GM12878 (cell line): ENCODE measurements at regions not wholly inside any gene's neighbourhood (a gene's known extent, or its start where the extent isn't known, plus 50 kb on each side); places are given as distances from the start of the nearest gene placed in this dataset.
A peak's percentile ranks its signal among the peaks of the same experiment; 100 is the strongest.

Source experiments
- ATAC-seq: fragments of 200-7000 bp; cut with Tn5 transposase; 3 replicates; pipeline ENCODE4 v1.9.1; 2020; ENCODE audit warnings: mild to moderate bottlenecking, moderate library complexity
- BruUV-seq: library from RNA; stranded (reverse); fragments of 400-500 nt; replicated peaks from 2 replicates; lab custom pipeline; 2021; lab: Mats Ljungman, UMichigan
- CTCF ChIA-PET: fragments of 300-600 bp; sonication (Branson Sonifier 250); formaldehyde crosslinking; extraction: SDS; loops from one replicate; lab custom pipeline; 2021; ENCODE audit warnings: inconsistent platforms; lab: Yijun Ruan, JAX
- POLR2A ChIA-PET: fragments of 350-600 bp; formaldehyde crosslinking; extraction: SDS; loops from one replicate; lab custom pipeline; 2021; ENCODE audit warnings: inconsistent platforms; lab: Charles Lee
- RAD21 ChIA-PET: fragments of 300-600 bp; sonication (Branson Sonifier 250); formaldehyde crosslinking; loops from one replicate; lab custom pipeline; 2023; ENCODE audit warnings: antibody characterized with exemption; ENCODE audit not compliant: unreplicated experiment; lab: Charles Lee
- SMC1A ChIA-PET: fragments of 300-600 bp; sonication (Branson Sonifier 250); formaldehyde crosslinking; loops from one replicate; lab custom pipeline; 2023; ENCODE audit not compliant: unreplicated experiment, uncharacterized antibody; lab: Charles Lee
- DNase-seq: peaks from one replicate; pipeline ENCODE4 v3.0.0-alpha.2; 2011; ENCODE audit warnings: low read depth, low spot score
- FAIRE-seq: peaks from 3 replicates; lab custom pipeline; 2011; peaks lifted over from hg19 to GRCh38; lab: Jason Lieb, UNC
- H2AFZ ChIP-seq: 2 replicates; pipeline ENCODE4 v1.6.0; 2011; ENCODE audit warnings: low read depth, low read length, control low read depth; ENCODE audit not compliant: control insufficient read depth
- H3K27ac ChIP-seq: 2 replicates; pipeline ENCODE4 v1.5.1; 2011; ENCODE audit warnings: control low read depth; ENCODE audit not compliant: control insufficient read depth, insufficient read depth
- H3K27me3 ChIP-seq, 2 experiments: replicated peaks in 1 of 2; 2 replicates each; pipeline versions ENCODE4 v1.6.0 to v1.6.1; 2011; ENCODE audit warnings: low read length in 1 of 2; ENCODE audit not compliant: control insufficient read depth in 2 of 2, insufficient read depth in 2 of 2
- H3K36me3 ChIP-seq, 2 experiments: 2 replicates each; pipeline ENCODE4 v1.5.1; 2011; ENCODE audit warnings: low read length in 1 of 2; ENCODE audit not compliant: control insufficient read depth in 2 of 2, insufficient read depth in 2 of 2
- H3K4me1 ChIP-seq: 2 replicates; pipeline ENCODE4 v1.6.1; 2011; ENCODE audit warnings: mild to moderate bottlenecking, low read length, moderate library complexity, mixed read lengths; ENCODE audit not compliant: control insufficient read depth, insufficient read depth
- H3K4me2 ChIP-seq: 2 replicates; pipeline ENCODE4 v1.6.0; 2011; ENCODE audit warnings: control low read depth; ENCODE audit not compliant: control insufficient read depth, insufficient read depth
- H3K4me3 ChIP-seq: fragments of 200-600 bp; sonication (generic); 2 replicates; pipeline ENCODE4 v1.5.1; 2016
- H3K79me2 ChIP-seq: 2 replicates; pipeline ENCODE4 v1.6.0; 2011; ENCODE audit warnings: low read length; ENCODE audit not compliant: control insufficient read depth, insufficient read depth
- H3K9ac ChIP-seq: 2 replicates; pipeline ENCODE4 v1.8.0; 2011; ENCODE audit warnings: low read length, control low read depth, mixed read lengths; ENCODE audit not compliant: control insufficient read depth, insufficient read depth
- H3K9me3 ChIP-seq: replicated peaks from 3 replicates; pipeline ENCODE4 v1.5.1; 2011; ENCODE audit warnings: mild to moderate bottlenecking, low read length; ENCODE audit not compliant: control insufficient read depth, insufficient read depth
- H4K20me1 ChIP-seq: 2 replicates; pipeline ENCODE4 v1.6.0; 2011; ENCODE audit not compliant: control insufficient read depth, insufficient read depth
- CHD1 ChIP-seq: IDR thresholded peaks from 2 replicates; pipeline ENCODE4 v1.6.1; 2012; ENCODE audit warnings: low read depth, low read length, improper control_type of control experiment
- GABPA ChIP-seq: IDR thresholded peaks from 2 replicates; pipeline ENCODE4 v1.6.1; 2014; ENCODE audit warnings: antibody characterized with exemption, low read depth, mild to moderate bottlenecking, inconsistent platforms
- IKZF2 ChIP-seq, 2 experiments: fragments of 450-650 bp; IDR thresholded peaks; 2 replicates each; pipeline ENCODE4 v1.6.1; 2017; ENCODE audit warnings: mild to moderate bottlenecking in 2 of 2, moderate library complexity in 2 of 2
- NRF1 ChIP-seq: conservative IDR thresholded peaks from 2 replicates; pipeline ENCODE4 v1.6.1; 2011; ENCODE audit warnings: mild to moderate bottlenecking, low read depth, low read length, improper control_type of control experiment
- SPI1 ChIP-seq: IDR thresholded peaks from 2 replicates; pipeline ENCODE4 v1.6.1; 2011; ENCODE audit warnings: low read depth, mild to moderate bottlenecking, low read length, moderate library complexity, borderline replicate concordance; ENCODE audit not compliant: insufficient read depth
- TARDBP ChIP-seq: IDR thresholded peaks from 2 replicates; pipeline ENCODE4 v1.6.1; 2016; ENCODE audit warnings: borderline replicate concordance
- YBX1 ChIP-seq: fragments of 450-650 bp; IDR thresholded peaks from 2 replicates; pipeline ENCODE4 v1.6.1; 2016; ENCODE audit warnings: antibody characterized with exemption
- WGBS: methylation state at CpG from one replicate; pipeline ENCODE4 v1.1.6; 2016; ENCODE audit warnings: low lambda C conversion rate; ENCODE audit not compliant: insufficient replicate concordance, insufficient coverage; ENCODE audit errors: missing lambda C conversion rate; 5-methylcytosine and 5-hydroxymethylcytosine counted together
- in situ Hi-C: fragments of 300-500 bp; cut with MboI; formaldehyde crosslinking; loops from 9 replicates; pipeline ENCODE4 v1.14.3; 2018; ENCODE audit warnings: mixed read lengths
- intact Hi-C: fragments of 100-400 bp; cut with micrococcal nuclease; formaldehyde crosslinking; loops from one replicate; pipeline ENCODE4 v1.14.2; 2022; ENCODE audit not compliant: unreplicated experiment
- TF ChIP-seq, protein P1 (sequence below): fragments of 150-350 bp; IDR thresholded peaks from 2 replicates; pipeline ENCODE4 v1.6.1; 2014; ENCODE audit warnings: mild to moderate bottlenecking, low read depth, low read length

GRCh38 chr16:55225972-55226542, 97.9 kb upstream of the IRX6 start:
- Histone ChIP-seq H4K20me1 (no peaks in the 10 kb centered on the region), H3K27ac (no peak overlapping the region), H3K4me3 (no peak overlapping the region), H3K27me3 (no peaks in the 10 kb centered on the region), H3K36me3 (no peaks in the 10 kb centered on the region), H3K4me1 (no peaks in the 10 kb centered on the region)
- DNase-seq = no peak
- TF ChIP-seq IKZF2 (IDR thresholded peaks at IDR 0.05) = no peak
- TF ChIP-seq, protein P1, sequence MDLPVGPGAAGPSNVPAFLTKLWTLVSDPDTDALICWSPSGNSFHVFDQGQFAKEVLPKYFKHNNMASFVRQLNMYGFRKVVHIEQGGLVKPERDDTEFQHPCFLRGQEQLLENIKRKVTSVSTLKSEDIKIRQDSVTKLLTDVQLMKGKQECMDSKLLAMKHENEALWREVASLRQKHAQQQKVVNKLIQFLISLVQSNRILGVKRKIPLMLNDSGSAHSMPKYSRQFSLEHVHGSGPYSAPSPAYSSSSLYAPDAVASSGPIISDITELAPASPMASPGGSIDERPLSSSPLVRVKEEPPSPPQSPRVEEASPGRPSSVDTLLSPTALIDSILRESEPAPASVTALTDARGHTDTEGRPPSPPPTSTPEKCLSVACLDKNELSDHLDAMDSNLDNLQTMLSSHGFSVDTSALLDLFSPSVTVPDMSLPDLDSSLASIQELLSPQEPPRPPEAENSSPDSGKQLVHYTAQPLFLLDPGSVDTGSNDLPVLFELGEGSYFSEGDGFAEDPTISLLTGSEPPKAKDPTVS = no peak
- TF ChIP-seq TARDBP = no peak
- peak; percentile 72 for TF ChIP-seq SPI1
- TF ChIP-seq, all 136 proteins: peak for 1
- no peaks in the 10 kb centered on the region for H3K79me2 ChIP-seq
- H3K9me3 ChIP-seq = no peaks in the 10 kb centered on the region; the same call in 2 of the 3 replicates
- 22% methylated on average over 5 of the region's 5 CpGs for WGBS
- ChIA-PET RAD21 (no interaction called here), CTCF (no interaction called here), POLR2A (no interaction called here), SMC1A (no interaction called here)
- in situ Hi-C loops = loop anchor here (5.0 kb wide), 1 partner anchor 49 kb away; no protein-coding TSS in a partner anchor
- FAIRE-seq (no peak), ATAC-seq (no peak)
- no peak overlapping the region for H3K4me2 ChIP-seq
- BruUV-seq = no TSS peak
- intact Hi-C loops = no loop called here
- H2AFZ ChIP-seq = no peak overlapping the region
- H3K9ac ChIP-seq = no peak overlapping the region

GRCh38 chr16:55232822-55233221, 91.2 kb upstream of the IRX6 start:
- in situ Hi-C loops = no loop called here
- H3K4me2 ChIP-seq = no peak overlapping the region
- no TSS peak for BruUV-seq
- no peak overlapping the region for H3K9ac ChIP-seq
- no peak overlapping the region for H2AFZ ChIP-seq
- no peaks in the 10 kb centered on the region for H4K20me1 ChIP-seq
- CTCF ChIA-PET = no interaction called here
- FAIRE-seq (no peak), DNase-seq (no peak), ATAC-seq (no peak)
- intact Hi-C loops = no loop called here
- no peaks in the 10 kb centered on the region for H3K27me3 ChIP-seq
- no peak for TF ChIP-seq NRF1
- no peak for TF ChIP-seq CHD1
- TF ChIP-seq GABPA = no peak
- TF ChIP-seq YBX1 = no peak
- no peaks in the 10 kb centered on the region for H3K4me1 ChIP-seq
- no peaks in the 10 kb centered on the region for H3K36me3 ChIP-seq
- POLR2A ChIA-PET = no interaction called here
- SMC1A ChIA-PET = no interaction called here
- H3K79me2 ChIP-seq = no peaks in the 10 kb centered on the region
- no peak overlapping the region for H3K27ac ChIP-seq
- no peaks in the 10 kb centered on the region for H3K9me3 ChIP-seq
- 36% methylated on average over 7 of the region's 7 CpGs for WGBS
- H3K4me3 ChIP-seq = no peak overlapping the region
- RAD21 ChIA-PET = no interaction called here
